Smooth muscle cell of the brain vasculature (primary cell): ENCODE measurements at regions not wholly inside any gene's neighbourhood (a gene's known extent, or its start where the extent isn't known, plus 50 kb on each side); places are given as distances from the start of the nearest gene placed in this dataset.
"Not testable (repeated sequence)": the region's sequence is repeated elsewhere in the genome, so short reads cannot be mapped to it uniquely, and the experiment has no call there.

ENCODE experiments used
- DNase-seq: peaks from one replicate; pipeline ENCODE4 v3.0.0-alpha.2; 2012; ENCODE audit warnings: low read depth, low spot score

DNA sequence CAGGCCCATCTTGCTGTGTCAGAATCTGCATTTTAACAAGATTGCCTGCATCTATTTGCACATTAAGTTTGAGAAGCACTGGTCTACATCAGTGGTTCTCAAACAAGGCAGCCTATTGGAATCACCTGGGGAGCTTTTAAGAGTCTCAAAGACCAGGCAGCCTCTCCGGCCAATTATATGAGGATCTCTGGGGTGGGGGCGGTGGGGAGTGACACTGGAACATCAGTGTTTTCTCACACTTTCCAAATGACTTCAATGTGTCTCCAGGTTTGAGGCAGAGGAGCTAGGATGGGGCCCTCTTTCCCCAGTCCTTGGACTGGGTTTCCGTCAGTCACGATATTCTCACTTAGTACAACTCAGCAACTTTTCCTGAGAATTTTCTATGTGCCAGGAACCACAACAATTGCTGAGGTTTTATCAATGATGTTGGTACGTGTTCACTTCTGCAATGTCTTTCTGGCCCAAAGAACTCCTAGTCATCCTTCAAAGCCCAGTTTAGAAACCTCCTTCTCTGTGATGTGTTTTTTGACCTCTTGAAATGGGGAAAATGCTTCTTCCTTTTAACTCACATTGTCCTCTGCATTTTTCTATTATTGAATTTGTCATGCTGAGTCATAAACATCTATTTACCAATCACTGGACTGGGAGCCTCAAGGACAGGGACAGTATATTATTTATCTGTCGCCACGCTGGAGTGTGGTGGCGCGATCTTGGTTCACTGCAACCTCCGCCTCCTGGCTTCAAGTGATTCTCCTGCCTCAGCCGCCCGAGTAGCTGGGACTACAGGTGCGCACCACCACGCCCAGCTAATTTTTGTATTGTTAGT lies 130.9 kb downstream of the MYCN start:
- DNase-seq, result no peak

DNA sequence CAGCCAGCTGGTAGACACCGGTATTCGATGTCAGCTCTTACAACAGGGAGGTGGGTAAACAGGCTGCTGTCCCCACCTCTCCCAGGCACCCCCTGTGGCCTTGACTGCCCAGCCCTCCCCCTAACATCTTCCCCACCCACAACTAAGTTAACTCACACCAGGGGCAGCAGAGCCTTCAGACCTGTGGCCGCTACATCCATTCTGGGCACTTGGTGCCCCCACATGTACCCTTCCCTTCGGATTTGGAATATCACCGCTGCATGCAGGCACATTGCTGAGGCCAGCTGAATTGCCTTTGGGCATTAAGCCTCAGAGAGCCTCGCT lies 130.3 kb downstream of the MYCN start:
- no peak for DNase-seq

DNA sequence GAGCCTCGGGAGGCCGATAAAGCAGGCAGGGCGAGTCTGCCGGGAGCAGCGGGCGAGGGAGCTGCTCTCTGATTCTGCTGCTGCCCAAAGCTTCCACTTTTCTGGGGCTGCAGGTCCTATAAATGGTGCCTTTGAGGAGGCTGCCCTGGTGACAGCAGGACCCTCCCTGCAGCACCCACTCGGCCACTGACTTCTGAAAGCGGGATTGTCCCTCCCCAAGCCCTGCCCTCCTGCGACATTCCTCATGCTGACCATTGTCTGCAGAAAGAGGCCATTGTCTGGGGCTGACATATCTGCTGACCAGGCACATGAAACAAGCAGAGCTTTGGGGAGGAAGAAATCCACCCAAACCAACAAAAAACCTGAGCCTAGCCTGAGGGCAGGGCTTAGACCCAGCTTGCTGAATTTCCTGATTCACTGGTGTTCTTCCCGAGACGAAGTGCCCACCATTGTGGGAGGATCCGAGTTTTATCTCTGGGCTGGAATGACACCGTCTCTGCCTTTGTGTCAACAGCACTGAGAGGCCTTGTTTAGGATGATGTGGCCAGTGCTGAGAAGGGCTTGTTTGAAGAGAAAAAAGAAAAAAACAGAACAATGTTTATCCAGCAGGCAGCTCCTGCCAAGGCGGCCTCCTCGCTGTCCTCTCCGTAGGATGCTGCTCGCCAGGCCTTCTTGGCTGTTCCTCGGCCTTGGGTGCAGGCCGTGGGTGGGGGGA lies 129.7 kb downstream of the MYCN start:
- no peak for DNase-seq

DNA sequence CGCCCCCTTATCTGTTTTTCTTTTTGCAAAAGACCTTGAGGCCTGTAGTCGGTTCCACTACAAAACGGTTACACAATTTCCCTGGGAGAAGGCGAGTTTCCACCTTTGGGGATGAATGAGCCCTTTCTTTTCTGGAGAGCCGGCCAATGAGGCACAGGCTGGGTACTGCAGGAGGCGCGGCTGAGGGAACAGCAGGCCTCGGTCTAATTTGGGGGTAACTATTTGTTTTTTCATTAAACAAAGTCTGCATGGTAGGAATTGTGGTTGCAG lies 129.2 kb downstream of the MYCN start:
- no peak for DNase-seq

DNA sequence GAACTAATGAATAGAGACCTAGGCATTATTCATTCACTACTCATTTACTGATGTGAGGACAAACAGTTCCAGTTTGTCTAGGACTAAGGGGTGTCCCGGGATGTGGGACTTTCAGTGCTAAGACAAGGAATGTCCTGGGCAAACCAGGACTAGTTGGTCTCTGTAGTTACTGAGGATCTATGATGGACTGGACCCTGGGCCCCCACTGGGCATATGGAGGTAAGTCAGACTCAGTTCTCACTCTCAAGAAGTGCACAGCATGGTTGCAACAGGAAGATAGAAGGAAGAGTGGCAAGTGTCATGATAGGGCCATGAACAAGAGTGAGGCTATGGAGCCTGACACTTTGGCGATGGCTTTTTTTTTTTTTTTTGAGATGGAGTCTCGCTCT lies 128.2 kb downstream of the MYCN start:
- DNase-seq, result no peak

DNA sequence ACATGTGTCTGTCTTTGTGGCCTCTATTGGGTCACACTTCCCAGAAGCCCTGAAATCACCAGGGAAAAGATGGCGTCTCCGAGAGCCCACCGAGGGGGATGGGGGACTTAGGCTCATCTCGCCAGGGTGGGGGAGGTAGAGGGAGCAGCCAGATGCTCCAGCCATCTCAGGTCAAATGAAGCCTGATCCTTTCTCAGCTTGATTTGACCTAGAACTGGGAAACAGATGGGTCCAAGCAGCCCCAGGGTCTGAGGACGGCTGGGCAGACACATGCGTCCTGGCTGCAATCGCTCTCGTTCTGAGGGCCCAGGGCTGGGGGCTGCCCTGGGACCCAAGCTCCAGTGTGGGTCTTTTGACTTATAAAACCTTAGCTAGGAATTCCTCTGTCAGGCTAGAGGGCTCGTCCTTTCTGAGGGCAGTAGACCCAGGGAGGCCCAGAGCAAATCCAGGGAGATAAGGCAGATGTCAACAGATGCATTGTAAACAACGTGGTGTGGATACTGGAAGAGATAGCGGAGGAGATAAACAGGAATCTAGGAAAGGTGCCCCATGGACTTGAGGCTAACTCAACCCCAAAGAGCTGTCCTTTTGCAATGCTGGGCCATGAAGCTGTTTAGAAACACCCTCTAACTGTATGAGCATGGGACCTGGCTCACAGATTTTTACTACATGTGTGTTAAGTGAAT lies 127.7 kb downstream of the MYCN start:
- no peak for DNase-seq

DNA sequence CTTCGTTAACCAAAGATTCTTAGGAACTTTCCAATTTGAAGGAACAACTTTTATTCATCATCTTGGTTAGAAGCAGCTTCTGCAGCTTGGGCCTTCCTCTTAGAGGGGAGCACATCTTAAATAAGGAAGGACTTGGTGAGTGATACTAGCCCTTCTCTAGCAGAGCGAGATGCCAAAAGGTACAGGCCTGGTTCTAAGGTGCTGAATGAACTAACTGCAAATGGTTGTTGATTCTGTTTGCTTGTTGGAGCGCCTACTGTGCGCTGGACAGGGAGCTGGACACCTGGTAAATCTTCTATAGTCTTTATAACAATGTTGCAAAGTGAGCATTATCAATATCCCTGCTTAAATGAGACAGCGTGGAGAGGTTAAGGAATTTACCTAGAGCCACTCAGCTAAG lies 127.1 kb downstream of the MYCN start:
- no peak for DNase-seq

DNA sequence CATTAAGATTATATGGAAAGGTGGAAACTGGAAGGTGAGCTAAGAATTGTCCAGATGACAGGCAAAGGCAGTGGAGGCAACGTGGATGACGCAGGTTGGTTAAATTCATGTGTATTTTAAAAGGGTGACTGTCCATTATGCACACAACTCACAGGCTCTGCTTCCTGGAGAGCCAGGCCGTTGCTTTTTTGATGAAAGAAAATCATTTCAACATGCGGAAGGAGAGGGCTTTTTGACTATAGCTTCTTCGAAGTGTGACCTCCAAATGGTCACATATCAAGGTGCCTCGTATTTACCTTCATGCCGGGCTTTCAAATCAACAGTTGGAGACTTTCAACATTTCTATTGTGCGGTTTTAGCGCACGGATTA lies 126.7 kb downstream of the MYCN start:
- DNase-seq, result no peak

DNA sequence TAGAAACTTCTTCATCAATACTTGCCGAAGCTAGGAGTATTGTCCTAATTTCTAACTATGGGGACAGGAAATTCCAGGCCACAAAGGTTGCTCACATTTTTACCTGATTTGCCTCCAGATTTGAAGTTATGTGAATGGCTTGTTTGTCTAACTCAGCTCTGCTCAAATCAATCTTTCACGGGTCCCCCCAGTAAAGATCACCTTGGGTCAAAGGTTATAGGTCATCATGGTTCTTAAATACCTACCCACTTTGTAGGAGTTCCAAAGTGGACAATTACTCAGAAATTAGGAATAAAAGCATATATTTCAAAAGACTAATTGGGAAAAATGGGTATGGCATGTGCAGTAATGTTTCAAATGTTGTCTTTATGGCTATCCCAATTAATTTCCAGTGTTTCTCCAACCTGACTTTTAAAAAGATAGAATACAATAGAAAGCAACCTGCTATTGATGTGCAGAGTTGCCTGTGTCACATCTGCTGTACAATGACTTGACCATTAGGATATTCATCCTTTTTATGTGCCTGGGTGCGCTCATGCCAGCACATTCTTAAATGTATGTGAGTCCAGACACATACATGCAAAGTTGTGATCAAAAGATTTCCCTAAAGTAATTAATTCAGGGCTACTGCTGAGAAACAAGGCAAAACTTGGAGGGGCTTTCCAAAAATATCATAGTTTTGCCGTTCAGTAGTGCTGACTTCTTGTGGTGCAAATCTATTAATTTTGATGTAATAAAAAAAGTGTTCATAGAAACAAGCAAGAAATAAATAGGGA lies 126.1 kb downstream of the MYCN start:
- no peak for DNase-seq

DNA sequence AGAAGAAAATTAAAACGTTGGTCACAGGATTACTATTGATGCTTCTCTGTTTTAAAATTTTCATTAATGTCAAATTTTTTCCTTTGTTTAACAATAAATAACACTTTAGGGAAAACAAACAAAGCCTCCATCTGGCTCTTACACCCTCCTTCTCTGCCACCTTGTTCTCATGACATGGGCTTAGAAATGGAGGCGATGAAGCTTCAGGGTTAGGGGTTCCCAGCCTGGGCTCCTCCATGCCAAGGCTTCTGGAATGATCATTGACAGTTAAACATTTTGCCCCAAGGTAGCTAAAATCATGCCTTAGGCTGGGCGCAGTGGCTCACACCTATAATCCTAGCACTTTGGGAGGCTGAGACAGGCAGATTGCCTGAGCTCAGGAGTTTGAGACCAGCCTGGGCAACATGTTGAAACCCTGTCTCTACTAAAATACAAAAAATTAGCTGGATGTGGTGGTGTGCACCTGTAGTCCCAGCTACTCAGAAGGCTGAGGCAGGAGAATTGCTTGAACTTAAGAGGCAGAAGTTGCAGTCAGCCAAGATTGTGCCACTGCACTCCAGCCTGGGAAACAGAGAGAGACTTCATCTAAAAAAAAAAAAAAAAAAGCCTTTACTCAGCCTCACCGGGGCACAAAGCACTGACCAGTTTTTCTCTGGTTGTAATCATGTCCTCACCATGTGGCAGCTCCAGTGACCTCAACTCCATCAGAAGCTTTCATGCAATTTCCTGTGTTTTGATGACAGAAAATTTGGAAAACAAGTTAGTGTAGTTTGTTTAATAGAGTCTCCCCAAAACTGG lies 125.1 kb downstream of the MYCN start:
- not testable (repeated sequence) for DNase-seq

DNA sequence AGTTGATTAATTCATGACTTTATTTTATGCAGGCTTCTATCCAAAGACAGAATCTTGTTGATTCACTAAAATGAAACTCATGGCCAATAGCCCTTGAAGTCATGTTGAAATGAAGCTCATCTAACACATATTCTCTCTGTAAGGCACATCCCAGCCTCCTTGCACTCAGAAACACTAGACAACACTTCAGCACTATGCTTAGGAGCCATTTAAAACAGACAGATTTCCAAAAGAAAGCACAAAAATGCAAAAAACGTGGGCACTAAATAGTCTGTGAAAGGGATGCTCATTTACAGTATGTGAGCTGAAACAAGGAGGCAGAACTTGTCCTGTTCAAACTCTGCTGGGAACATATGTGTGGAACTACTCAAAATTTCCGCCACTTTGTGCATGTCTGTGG lies 124.4 kb downstream of the MYCN start:
- DNase-seq, result no peak

DNA sequence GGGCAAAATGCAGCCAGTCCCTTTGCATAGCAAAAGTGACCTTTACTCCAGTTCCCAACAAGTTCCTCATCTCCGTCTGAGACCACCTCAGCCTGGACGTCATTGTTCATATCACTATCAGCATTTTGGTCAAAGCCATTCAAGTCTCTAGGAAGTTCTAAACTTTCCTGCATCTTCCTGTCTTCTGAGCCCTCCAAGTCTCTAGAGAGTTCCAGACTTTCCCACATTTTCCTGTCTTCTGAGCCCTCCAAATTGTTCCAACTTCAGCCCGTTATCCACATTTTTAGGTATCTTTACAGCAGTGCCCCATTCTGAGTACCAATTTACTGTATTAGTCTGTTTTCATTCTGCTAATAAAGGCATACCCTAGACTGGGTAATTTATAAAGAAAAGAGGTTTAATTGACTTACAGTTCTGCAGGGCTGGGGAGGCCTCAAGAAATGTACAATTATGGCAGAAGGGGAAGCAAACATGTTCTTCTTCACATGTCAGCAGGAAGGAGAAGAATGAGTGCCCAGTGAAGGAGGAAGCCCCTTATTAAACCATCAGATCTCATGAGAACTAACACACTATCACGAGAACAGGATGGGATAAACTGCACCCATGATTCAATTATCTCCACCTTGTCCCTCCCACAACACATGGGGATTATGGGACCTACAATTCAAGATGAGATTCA lies 123.7 kb downstream of the MYCN start:
- no peak for DNase-seq

DNA sequence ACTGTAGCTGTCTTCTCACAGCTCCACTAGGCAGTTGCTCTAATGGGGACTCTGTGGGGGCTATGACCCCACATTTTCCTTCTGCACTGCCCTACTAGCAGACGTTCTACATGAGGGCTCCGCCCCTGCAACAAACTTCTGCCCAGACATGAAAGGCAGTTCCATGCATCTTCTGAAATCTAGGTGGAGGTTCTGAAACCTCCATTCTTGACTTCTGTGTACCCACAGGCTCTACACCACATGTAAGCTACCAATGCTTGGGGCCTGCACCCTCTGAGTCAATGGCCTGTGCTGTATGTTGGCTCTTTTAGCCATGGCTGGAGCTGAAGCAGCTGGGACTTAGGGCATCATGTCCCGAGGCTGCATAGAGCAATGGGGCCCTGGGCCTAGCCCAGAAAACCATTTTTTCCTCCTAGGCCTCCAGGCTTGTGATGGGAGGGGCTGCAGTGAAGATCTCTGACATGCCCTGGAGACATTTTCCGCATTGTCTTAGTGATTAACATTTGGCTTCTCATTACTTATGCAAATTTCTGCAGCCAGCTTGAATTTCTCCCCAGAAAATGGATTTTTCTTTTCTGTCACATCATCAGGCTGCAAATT lies 123.0 kb downstream of the MYCN start:
- DNase-seq, result no peak

DNA sequence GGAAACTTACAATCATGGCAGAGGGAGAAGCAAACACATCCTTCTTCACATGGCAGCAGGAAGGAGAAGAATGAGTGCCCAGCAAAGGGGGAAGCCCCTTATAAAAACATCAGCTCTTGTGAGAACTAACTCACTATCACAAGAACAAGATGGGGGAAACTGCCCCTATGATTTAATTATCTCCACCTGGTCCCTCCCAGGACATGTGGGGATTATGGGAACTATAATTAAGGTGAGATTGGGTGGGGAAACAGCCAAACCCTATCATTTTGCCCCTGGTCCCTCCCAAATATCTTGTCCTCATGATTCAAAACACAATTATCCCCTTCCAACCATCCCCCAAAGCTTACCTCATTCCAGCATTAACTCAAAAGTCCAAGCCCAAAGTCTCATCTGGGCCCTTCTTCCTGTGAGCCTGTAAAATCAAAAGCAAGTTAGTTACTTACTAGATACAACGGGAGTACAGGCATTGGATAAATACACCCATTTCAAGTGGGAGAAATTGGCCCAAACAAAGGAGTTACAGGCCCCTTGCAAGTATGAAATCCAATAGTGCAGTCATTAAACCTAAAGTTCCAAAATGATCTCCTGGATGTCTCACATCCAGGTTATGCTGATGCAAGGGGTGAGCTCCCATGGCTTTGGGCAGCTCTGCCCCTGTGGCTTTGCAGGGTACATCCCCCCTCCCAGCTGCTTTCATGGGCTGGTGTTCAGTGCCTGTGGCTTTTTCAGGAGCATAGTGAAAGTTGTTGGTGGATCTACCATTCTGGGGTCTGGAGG lies 122.3 kb downstream of the MYCN start:
- no peak for DNase-seq

DNA sequence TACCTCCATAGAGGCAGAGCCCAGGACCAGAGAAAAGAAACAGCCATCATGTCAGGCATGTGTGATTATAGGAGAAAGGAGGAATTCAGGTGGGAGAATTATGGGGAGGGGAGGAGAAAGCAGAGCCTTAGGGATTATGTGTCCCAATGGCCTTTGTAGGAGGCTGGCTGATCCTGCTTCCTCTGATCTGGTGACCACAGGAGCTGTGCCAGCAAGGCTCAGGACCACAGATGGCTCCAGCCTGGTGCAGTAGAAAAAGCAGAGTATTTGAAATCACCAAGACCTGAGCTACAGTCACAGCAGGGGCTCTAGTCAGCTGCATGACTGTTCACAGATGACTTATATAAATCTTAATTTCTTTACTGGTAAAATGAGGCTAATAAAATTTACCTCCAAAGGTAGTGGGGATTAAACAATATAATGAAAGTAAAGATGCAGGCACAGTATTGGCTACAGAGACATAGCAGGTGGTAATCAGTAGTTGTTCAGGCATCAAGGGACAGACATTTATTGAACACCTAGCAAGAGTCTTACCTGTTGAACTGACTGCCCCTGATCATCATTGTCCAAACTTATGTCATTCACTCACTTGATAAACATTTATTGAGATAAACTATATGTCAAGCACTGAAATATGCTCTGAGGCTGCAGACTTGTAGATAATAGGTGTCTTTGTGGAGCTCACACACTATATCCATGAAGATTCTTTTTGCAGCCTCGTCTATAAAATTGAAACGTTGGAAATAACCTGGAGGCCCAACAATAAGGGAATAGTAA lies 121.3 kb downstream of the MYCN start:
- DNase-seq, result no peak

DNA sequence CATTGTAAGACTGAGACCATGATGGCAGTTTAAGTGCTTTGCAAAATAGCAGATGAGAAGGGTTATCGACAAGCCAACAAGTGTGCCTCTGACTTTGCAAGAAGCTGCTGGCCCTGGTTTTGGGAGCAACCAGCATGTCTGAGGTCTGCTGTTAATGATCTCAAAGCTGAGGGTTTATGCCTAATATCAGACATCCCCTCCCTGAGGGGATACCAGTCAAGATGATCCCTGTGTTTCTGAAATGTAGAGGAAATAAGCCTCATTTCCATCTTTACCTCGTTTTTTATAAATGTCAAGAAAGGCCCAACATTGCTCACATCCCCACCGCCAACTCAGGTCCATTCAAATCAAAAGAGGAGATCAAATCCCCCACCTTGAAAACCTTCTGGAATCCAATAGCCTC lies 120.6 kb downstream of the MYCN start:
- no peak for DNase-seq

DNA sequence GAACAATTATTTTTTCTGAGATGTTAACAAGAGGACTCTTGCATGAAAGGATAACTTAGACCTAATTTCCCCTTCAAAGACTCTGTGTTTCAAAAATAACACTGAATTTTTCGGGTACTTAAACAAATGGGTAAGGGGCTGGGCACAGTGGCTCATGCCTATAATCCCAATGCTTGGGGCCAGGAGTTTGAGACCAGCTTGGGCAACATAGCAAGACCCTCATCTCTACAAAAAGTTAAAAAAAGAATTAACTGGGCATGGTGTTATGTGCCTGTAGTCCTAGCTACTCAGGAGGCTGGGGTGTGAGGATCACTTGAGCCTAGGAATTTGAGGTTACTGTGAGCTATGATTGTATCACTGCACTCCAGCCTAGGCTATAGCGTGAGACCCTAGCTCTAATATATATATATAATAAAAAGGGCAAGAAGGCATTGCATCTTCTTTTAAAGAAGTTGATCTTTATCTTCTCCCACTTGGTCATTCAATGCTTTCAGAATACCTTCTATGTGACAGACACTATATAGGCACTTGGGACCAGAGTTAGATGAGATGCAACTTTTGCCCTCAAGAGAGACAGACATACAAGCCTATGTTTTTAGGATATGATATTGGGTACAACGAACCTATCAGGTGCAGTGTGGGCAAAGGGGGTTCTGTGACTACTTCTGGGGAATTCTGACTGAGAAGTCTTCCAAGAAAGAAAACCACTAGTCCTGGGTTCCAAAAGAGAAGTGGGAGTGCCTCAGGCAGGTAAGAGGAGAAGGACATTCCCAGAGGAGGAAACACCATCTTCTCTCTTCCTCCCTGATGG lies 120.0 kb downstream of the MYCN start:
- no peak for DNase-seq

DNA sequence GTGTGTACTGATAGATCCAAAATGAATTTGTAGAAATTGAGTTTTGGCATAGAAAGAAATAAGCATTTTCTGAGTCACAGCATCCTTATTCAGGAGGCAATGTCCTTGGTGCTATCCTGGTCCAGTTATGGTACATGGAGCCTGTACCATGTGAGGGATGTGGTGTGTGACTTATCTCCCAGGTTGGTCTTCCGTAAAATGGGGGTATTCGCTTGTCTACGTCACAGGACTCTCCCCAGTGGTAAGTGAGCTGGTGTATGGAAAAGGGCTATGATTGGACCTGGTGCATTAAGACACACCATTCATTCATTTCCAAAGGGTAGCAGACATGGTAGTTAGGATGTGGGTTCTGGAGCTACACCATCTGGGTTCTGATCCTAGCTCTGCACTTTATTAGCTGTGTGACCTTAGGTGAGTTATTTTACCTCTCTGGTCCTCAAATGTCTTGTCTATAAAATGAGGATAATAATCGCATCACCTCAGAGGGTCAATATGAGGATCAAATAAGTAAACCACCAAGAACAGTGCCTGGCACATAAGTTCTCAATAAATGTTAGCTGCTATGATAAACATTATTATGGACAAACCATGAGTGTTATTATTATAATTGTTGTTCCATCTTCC lies 119.2 kb downstream of the MYCN start:
- no peak for DNase-seq
